Fibroblast of gingiva (primary cell): ENCODE measurements at regions not wholly inside any gene's neighbourhood (a gene's known extent, or its start where the extent isn't known, plus 50 kb on each side); places are given as distances from the start of the nearest gene placed in this dataset.

Source experiments
- DNase-seq: peaks from one replicate; pipeline ENCODE4 v3.0.0-alpha.2; 2011; ENCODE audit warnings: low read depth

DNA sequence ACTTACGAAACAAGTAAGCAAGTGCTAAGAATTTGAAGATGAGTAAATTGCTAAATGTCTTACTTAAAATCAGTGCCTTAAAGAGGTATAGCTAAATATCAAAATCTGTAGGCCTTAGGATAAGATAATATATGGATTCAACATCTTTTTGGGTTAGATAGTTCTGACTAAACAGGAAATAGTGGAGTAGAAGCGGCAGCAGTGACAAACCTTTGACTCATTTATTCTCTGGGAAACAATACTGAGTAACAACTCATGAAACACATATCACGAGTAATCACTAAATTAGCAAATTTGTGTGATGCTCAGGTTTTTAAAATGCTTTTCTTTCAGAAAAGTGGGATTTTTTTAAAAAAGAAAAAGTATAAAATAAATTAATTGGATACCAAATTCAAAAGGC, 762.1 kb upstream of the TYRP1 start:
- DNase-seq, result no peak

- DNase-seq, result no peak
Measured at GRCh38 chr9:11931751-11932150, 761.4 kb upstream of the TYRP1 start.

- no peak for DNase-seq
Measured at GRCh38 chr9:11933926-11934325, 759.3 kb upstream of the TYRP1 start.

DNA sequence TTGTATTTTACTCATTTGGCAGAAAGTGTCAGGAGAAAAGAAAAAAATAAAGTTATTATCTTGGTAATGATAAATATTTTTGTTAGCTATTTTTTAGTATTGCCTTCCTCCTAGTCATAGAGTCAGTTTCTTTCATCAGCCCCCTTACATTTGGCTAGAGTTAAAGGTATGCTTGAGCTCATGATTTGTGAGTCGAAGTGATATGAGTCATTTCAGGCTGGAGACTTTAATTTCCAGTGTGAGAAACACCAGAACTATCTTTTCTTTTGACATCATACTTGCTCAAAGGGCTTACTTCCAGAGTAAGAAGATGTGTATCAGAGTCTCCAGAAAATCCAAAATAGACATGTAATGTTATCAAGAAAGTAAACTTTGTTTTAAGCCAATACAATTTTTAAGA, 746.7 kb upstream of the TYRP1 start:
- DNase-seq, result no peak

DNA sequence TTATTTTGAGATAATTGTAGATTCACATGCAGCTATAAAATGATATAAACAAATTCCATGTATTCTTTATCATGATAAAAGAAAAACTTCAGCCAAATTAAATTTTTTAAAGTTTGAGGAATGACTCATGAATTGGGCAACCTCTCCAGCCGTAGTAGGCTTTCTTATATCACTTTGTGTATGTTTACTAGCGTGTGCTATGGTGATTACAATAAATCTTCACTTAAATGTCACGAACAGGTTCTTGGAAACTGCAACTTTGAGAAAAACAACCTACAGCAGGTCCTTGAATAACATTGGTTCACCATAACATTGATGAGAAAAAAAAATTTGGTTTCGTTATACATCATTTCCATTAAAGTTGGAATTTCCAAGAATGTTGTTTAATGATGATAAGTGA, 730.9 kb upstream of the TYRP1 start:
- no peak for DNase-seq

DNA sequence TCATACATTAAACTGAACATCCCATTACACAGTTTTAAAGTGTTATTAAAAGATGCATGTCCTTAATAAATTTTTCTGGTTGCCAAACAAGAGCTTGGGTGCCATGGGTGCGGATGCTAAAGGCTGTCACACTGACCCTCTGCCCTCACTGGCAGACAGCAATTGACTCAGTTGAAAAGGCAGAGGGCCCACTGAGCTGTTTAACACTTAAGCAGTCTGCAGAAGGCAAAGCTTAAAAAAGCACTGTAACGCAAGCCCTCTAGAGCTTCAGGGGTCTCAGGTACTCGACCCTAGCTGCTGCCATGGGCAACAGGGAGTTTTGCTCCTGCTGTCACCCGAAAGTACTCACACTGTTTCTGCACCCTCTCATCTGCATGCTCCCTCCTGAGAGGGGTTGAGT, 726.4 kb upstream of the TYRP1 start:
- DNase-seq, result no peak

GRCh38 chr9:11968631-11969030, 724.6 kb upstream of the TYRP1 start:
- no peak for DNase-seq

- DNase-seq, result no peak
Measured at GRCh38 chr9:11973011-11973410, 720.2 kb upstream of the TYRP1 start.

- no peak for DNase-seq
Measured at GRCh38 chr9:11973511-11973910, 719.7 kb upstream of the TYRP1 start.

- DNase-seq, result no peak
Measured at GRCh38 chr9:11992866-11993265, 700.3 kb upstream of the TYRP1 start.

DNA sequence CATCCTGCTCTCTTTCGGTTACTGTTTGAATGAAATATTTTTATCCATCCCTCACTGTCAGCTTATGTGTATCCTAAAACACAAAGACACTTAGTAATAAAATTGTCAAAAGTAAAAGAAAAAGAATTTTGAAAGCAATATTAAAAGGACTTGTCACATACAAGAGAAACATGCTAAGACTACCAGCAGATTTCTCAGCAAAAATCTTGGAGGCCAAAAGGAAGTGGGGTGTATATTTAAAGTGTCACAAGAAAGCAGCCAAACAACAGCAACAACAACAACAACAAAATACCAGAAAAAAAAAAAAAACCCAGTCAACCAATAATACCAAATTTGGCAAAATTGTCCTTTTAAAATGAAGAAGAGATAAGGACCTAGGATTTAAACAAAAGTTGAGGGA, 678.7 kb upstream of the TYRP1 start:
- DNase-seq, result no peak

- DNase-seq, result no peak
Measured at GRCh38 chr9:12054235-12054634, 639.0 kb upstream of the TYRP1 start.

- DNase-seq, result no peak
Measured at GRCh38 chr9:12056874-12057273, 636.3 kb upstream of the TYRP1 start.

DNA sequence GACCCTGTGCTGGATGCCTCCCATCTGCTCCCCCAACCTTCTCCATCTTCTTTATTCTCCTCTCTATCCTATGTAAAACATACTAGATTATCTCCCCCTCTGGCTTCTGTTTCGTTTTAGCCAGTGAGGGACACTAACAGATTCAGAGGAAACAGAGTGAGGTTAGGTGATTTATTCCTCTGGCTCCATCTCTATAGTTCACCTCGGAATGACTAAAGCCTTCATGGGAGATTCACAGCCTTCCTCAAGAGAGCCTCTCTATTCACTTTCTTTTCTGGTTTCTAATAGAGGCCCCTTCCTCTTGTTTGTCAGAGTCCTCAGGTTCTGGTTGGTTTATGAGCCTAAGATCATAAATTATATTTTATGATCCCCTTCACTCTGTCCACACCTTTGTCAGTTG, 633.1 kb upstream of the TYRP1 start:
- no peak for DNase-seq

DNA sequence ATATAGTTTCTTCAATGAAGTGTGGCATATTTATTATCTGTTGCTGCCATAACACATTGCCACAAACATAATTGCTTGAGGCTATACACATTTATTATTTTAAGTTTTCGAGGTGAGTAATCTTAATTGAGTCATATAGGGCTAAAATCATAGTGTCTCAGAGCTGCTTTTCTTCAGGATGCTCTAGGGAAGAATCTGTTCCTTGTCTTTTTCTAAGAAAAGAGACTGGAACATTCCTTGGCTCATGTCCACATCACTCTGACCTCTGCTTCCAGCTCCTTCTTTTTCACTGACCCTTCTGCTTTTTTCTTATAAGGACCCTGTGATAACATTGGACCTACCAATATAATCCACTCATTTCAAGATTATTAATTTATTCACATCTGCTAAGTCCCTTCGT, 632.4 kb upstream of the TYRP1 start:
- DNase-seq, result no peak

GRCh38 chr9:12065050-12065449, 628.1 kb upstream of the TYRP1 start:
- no peak for DNase-seq

DNA sequence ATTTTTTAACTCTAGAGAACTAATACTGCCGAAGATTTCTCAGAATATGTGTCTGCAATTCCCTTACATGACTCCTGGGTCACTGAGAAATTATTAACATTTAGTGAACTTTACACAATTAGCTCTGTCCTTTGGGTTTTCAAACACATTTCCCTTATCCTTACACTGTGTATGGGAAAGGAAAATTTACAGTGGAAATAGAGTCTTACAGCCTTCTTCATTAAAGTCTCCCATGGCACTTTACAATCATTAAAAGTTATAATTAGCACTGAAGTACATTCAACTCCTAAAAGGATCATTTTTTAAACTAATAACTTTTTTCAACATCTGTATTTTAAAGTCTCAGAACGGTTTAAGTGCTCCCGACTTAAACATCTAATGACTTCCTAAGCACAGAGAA, 627.5 kb upstream of the TYRP1 start:
- DNase-seq, result no peak

DNA sequence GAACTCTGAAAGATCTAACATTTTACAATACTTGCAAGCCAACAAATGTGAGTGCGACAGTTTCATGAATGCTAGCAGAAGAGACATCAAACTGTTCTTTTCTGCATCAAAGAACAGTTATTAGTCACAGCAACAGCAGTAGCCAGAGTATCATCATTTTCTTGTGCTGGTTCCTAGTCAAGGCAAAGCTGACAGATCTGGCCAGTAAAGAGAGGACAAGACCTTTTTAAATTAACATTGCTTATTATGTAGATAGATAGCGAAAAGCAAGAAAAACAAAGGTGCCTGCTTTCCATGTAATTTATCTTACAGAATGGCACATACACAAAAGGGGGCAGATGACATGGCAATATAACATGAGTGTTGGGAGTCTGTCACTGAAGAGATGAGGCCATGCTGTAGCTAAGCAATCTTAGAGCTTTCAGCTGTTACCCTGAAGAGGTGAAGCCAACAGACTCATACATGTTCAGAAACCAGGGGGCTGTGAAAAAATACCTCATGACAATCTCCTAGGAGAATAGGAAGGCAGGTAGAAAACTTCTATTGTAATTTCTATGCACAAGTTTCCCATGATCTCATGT, 626.6 kb upstream of the TYRP1 start:
- DNase-seq, result no peak

GRCh38 chr9:12069366-12069765, 623.8 kb upstream of the TYRP1 start:
- DNase-seq, result no peak

GRCh38 chr9:12085399-12085798, 607.8 kb upstream of the TYRP1 start:
- no peak for DNase-seq

DNA sequence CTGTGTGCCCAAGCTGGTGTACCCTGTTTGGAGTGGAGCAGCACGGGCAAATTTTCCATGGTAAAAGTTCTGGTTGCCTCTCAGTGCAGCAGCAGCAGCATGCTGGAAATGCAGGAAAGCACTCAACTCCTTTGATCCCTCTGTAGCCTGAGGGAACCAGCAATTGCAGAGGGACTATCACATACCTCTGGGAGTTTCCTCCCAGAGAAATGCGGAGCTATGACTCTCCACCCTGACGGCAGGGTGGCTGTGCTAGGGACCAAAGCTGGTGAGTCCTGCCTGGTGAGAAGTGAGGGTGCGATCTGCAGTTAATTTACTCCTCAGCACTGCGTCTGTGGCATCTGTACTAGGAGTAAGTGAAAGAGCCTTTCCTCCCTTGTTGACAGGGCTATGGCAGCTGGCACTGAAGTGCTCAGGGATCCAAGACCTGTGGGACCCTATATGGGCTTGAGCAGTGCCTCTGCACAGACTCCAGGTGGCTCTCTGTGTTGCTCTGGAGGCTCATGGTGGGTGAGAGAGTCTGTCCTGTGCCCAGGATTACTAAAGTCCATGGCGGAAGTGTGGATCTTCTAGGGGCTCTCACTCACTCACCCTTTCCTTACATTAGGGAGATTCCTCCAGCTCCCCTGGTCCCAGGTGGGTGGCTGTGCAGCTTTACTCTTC, 601.2 kb upstream of the TYRP1 start:
- DNase-seq, result no peak

GRCh38 chr9:12094046-12094445, 599.1 kb upstream of the TYRP1 start:
- DNase-seq, result no peak

- no peak for DNase-seq
Measured at GRCh38 chr9:12095931-12096330, 597.3 kb upstream of the TYRP1 start.

- no peak for DNase-seq
Measured at GRCh38 chr9:12133416-12133815, 559.8 kb upstream of the TYRP1 start.
